ENCODE measurements at regions not wholly inside any gene's neighbourhood (a gene's known extent, or its start where the extent isn't known, plus 50 kb on each side); places are given as distances from the start of the nearest gene placed in this dataset.

GRCh38 chr10:130927157-130927556, 384.4 kb downstream of the TCERG1L start:
- no peaks in the 10 kb centered on the region for H3K4me1 ChIP-seq (ENCODE audit: control insufficient read depth in 1 of 2, insufficient read depth in 1 of 2, low read depth in 1 of 2, low read length in 1 of 2)
- H3K27me3 ChIP-seq = no peaks in the 10 kb centered on the region
- H3K27ac ChIP-seq = no peak overlapping the region
- TF ChIP-seq, protein P1, sequence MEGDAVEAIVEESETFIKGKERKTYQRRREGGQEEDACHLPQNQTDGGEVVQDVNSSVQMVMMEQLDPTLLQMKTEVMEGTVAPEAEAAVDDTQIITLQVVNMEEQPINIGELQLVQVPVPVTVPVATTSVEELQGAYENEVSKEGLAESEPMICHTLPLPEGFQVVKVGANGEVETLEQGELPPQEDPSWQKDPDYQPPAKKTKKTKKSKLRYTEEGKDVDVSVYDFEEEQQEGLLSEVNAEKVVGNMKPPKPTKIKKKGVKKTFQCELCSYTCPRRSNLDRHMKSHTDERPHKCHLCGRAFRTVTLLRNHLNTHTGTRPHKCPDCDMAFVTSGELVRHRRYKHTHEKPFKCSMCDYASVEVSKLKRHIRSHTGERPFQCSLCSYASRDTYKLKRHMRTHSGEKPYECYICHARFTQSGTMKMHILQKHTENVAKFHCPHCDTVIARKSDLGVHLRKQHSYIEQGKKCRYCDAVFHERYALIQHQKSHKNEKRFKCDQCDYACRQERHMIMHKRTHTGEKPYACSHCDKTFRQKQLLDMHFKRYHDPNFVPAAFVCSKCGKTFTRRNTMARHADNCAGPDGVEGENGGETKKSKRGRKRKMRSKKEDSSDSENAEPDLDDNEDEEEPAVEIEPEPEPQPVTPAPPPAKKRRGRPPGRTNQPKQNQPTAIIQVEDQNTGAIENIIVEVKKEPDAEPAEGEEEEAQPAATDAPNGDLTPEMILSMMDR (IDR thresholded peaks at IDR 0.05) = no peak
- H3K36me3 ChIP-seq = no peaks in the 10 kb centered on the region
- H3K4me3 ChIP-seq (ENCODE audit: low read depth in 1 of 2, low read length in 1 of 2) = no peak overlapping the region
- peaks cover 6% of the 10 kb centered on the region for H3K9me3 ChIP-seq

GRCh38 chr10:130928306-130928705, 383.2 kb downstream of the TCERG1L start:
- Histone ChIP-seq H3K27ac (no peak overlapping the region), H3K4me3 (ENCODE audit: low read depth in 1 of 2, low read length in 1 of 2) (no peak overlapping the region), H3K27me3 (no peaks in the 10 kb centered on the region), H3K9me3 (peaks cover 6% of the 10 kb centered on the region), H3K4me1 (ENCODE audit: control insufficient read depth in 1 of 2, insufficient read depth in 1 of 2, low read depth in 1 of 2, low read length in 1 of 2) (no peaks in the 10 kb centered on the region), H3K36me3 (no peaks in the 10 kb centered on the region)
- TF ChIP-seq, protein P1 (IDR thresholded peaks at IDR 0.05) = no peak

DNA sequence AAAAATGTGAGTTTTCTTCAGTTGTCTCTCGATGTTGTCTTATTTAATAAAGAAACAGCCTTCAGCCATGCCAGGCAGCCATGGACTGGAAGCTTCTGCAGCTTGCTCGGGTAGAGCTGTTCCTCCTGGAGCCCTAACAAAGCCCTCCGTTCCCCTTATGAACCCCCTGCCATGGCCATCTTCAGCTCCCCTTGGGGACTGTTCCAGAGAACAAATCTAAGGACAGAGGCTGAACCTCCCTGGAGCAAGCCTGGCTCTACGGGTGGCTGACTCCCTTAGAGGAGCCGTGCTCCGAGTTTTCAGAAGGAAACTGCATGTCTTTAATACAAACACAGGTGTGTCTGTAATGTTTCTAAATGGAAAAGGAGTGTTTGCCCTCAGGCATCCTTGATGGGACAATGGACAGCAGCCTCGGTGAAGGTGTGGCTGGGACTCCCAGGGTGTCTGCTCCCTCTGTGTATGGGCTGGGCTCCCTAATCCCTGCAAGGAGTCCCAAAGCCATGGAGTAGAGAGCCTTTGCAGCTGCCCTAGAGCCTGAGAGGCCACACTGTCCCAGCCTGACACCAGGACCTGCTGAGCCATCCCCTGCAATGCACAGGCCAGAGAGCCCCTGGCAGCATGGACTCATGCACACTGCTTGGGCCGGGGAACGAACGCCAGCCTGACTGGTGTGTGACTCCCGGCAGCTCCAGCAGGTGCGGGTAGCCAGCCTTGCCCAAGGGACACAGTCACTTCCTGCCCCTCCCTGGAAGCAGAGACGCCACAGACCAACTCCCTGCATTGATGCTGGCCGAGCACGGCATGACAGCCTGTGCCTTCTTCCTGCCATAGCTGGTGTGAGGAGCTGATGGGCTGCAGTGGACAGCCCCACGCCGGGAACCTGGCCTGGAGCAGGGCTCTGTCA, 381.8 kb downstream of the TCERG1L start:
- Histone ChIP-seq H3K4me1 (ENCODE audit: control insufficient read depth in 1 of 2, insufficient read depth in 1 of 2, low read depth in 1 of 2, low read length in 1 of 2) (no peaks in the 10 kb centered on the region), H3K27me3 (no peaks in the 10 kb centered on the region), H3K9me3 (peaks cover 6% of the 10 kb centered on the region), H3K27ac (no peak overlapping the region), H3K36me3 (no peaks in the 10 kb centered on the region), H3K4me3 (ENCODE audit: low read depth in 1 of 2, low read length in 1 of 2) (no peak overlapping the region)
- TF ChIP-seq, protein P1 (IDR thresholded peaks at IDR 0.05) = no peak

DNA sequence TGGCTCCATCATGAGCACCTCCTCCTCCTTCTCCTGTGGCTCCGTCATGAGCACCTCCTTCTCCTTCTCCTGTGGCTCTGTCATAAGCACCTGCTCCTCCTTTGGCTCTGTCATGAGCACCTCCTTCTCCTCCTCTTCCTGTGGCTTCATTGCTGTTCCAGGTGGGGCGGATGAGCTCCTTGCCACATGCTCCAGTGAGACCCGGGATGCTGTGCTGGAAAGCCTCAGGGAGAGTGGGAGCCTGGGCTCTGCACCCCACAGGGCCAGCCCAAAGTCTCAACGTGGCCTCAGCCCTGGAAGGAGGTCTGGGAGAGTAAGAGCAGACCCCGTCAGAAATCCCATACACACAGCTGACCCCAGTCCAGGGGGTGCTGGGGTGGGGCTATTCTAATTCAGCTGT, 380.7 kb downstream of the TCERG1L start:
- Histone ChIP-seq H3K27ac (no peak overlapping the region), H3K9me3 (peaks cover 2% of the 10 kb centered on the region), H3K4me1 (ENCODE audit: control insufficient read depth in 1 of 2, insufficient read depth in 1 of 2, low read depth in 1 of 2, low read length in 1 of 2) (no peaks in the 10 kb centered on the region), H3K36me3 (no peaks in the 10 kb centered on the region), H3K4me3 (ENCODE audit: low read depth in 1 of 2, low read length in 1 of 2) (no peak overlapping the region), H3K27me3 (no peaks in the 10 kb centered on the region)
- TF ChIP-seq, protein P1 (IDR thresholded peaks at IDR 0.05) = no peak

- Histone ChIP-seq H3K36me3 (no peaks in the 10 kb centered on the region), H3K4me1 (ENCODE audit: control insufficient read depth in 1 of 2, insufficient read depth in 1 of 2, low read depth in 1 of 2, low read length in 1 of 2) (no peaks in the 10 kb centered on the region), H3K27ac (no peak overlapping the region), H3K27me3 (no peaks in the 10 kb centered on the region), H3K9me3 (no peaks in the 10 kb centered on the region), H3K4me3 (ENCODE audit: low read depth in 1 of 2, low read length in 1 of 2) (no peak overlapping the region)
- TF ChIP-seq, protein P1 (IDR thresholded peaks at IDR 0.05) = no peak
Measured at GRCh38 chr10:130931256-130931655, 380.3 kb downstream of the TCERG1L start.
